Vagina (tissue), 2 donors: ENCODE measurements at regions not wholly inside any gene's neighbourhood (a gene's known extent, or its start where the extent isn't known, plus 50 kb on each side); places are given as distances from the start of the nearest gene placed in this dataset.

Source experiments
- CTCF ChIP-seq, 3 experiments: fragments of 450-650 bp in 2 of 3; fragments of 200-600 bp in 1 of 3; sonication (generic) in 1 of 3; IDR thresholded peaks; one replicate each; pipeline ENCODE4 v1.5.1; 2017 to 2019; ENCODE audit warnings: antibody characterized with exemption in 3 of 3, mild to moderate bottlenecking in 2 of 3, moderate library complexity in 2 of 3
- POLR2A ChIP-seq, 2 donors: fragments of 450-650 bp; IDR thresholded peaks; one replicate each; pipeline ENCODE4 v1.6.1; 2017; ENCODE audit warnings: antibody characterized with exemption in 2 of 2, mild to moderate bottlenecking in 2 of 2, moderate library complexity in 2 of 2

DNA sequence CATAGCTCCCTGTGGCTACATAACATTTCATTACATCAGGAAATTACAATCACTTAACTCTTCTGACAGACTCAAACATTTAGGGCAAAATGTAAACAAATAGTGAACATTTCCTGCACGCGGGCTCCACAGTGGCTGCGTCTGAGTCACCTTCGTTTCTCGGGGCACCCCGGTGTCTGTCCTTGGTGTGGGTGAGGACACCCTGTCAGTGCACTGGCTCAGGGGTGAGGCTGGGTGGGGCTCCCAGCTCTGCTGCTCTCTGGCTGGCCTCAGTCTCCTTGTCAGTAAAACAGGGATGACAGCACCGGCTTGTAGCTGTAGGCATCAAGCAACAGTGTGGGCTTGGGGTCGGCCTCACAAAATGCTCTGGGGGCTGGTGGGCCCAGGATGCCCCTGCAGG, 237.1 kb upstream of the SHH start:
- TF ChIP-seq CTCF (IDR thresholded peaks at IDR 0.05) (no peak), POLR2A (IDR thresholded peaks at IDR 0.05) (no peak)
